Left ventricle myocardium superior (tissue), 1 donor: ENCODE measurements at regions not wholly inside any gene's neighbourhood (a gene's known extent, or its start where the extent isn't known, plus 50 kb on each side); places are given as distances from the start of the nearest gene placed in this dataset.
"Not testable (repeated sequence)": the region's sequence is repeated elsewhere in the genome, so short reads cannot be mapped to it uniquely, and the experiment has no call there.

Experiments
- ATAC-seq: fragments of 200-7000 bp; cut with Tn5 transposase; one replicate; pipeline ENCODE4 v1.9.1; 2020; ENCODE audit warnings: mild to moderate bottlenecking, moderate library complexity
- DNase-seq: peaks from one replicate; pipeline ENCODE4 v3.0.0-alpha.2; 2020
- intact Hi-C: fragments of 100-400 bp; cut with micrococcal nuclease; formaldehyde crosslinking; loops from one replicate; pipeline ENCODE4 v1.11.0; 2022
- donor health status: DM: no; HTN: yes; CAD: no; lungs with severe emphysema.

- intact Hi-C loops, result no loop called here
- DNase-seq, result no peak
- ATAC-seq, result no peak
Observed at GRCh38 chr11:100525635-100526034, 161.5 kb upstream of the ARHGAP42 start.

- no peak for ATAC-seq
- DNase-seq, result no peak
- intact Hi-C loops, result no loop called here
Observed at GRCh38 chr11:100528872-100529416, 158.1 kb upstream of the ARHGAP42 start.

GRCh38 chr11:100531290-100531689 lies 155.8 kb upstream of the ARHGAP42 start:
- intact Hi-C loops, DNase-seq: not testable (repeated sequence)

GRCh38 chr11:100536979-100537378 lies 150.1 kb upstream of the ARHGAP42 start:
- DNase-seq (no peak), ATAC-seq (no peak)
- intact Hi-C loops, result no loop called here

More at GRCh38 chr11:100531290-100531689, 155.8 kb upstream of the ARHGAP42 start:
- ATAC-seq, result not testable (repeated sequence)

- intact Hi-C loops, result no loop called here
- ATAC-seq (no peak), DNase-seq (no peak)
Observed at GRCh38 chr11:100543386-100543785, 143.7 kb upstream of the ARHGAP42 start.

- no peak for ATAC-seq
- no peak for DNase-seq
- intact Hi-C loops, result no loop called here
Observed at GRCh38 chr11:100545556-100545955, 141.5 kb upstream of the ARHGAP42 start.

GRCh38 chr11:100545970-100546369 lies 141.1 kb upstream of the ARHGAP42 start:
- no peak for ATAC-seq
- intact Hi-C loops, result no loop called here
- DNase-seq, result no peak

- DNase-seq (no peak), ATAC-seq (no peak)
- intact Hi-C loops, result no loop called here
Observed at GRCh38 chr11:100546714-100547113, 140.4 kb upstream of the ARHGAP42 start.

- intact Hi-C loops, result no loop called here
- DNase-seq, result no peak
- no peak for ATAC-seq
Observed at GRCh38 chr11:100550298-100550697, 136.8 kb upstream of the ARHGAP42 start.

GRCh38 chr11:100550912-100551632 lies 136.0 kb upstream of the ARHGAP42 start:
- intact Hi-C loops, result no loop called here
- DNase-seq (no peak), ATAC-seq (peak; percentile 41)

- ATAC-seq, result no peak
- no peak for DNase-seq
- intact Hi-C loops, result no loop called here
Observed at GRCh38 chr11:100555931-100556330, 131.2 kb upstream of the ARHGAP42 start.

- ATAC-seq, result no peak
- DNase-seq, result no peak
- intact Hi-C loops, result no loop called here
Observed at GRCh38 chr11:100556781-100557180, 130.3 kb upstream of the ARHGAP42 start.

- intact Hi-C loops, result no loop called here
- peak; percentile 28 for ATAC-seq
Observed at GRCh38 chr11:100557830-100558611, 129.1 kb upstream of the ARHGAP42 start.

GRCh38 chr11:100560606-100561005 lies 126.5 kb upstream of the ARHGAP42 start:
- intact Hi-C loops, result no loop called here
- no peak for DNase-seq
- ATAC-seq, result peak; percentile 71

More at GRCh38 chr11:100557830-100558611, 129.1 kb upstream of the ARHGAP42 start:
- no peak for DNase-seq

- intact Hi-C loops, result no loop called here
- DNase-seq (no peak), ATAC-seq (peak; percentile 30)
Observed at GRCh38 chr11:100561323-100561722, 125.8 kb upstream of the ARHGAP42 start.

GRCh38 chr11:100562128-100562527 lies 125.0 kb upstream of the ARHGAP42 start:
- intact Hi-C loops, result no loop called here
- ATAC-seq (peak; percentile 81), DNase-seq (no peak)

GRCh38 chr11:100563541-100564280 lies 123.4 kb upstream of the ARHGAP42 start:
- DNase-seq (no peak), ATAC-seq (no peak)
- intact Hi-C loops, result no loop called here

GRCh38 chr11:100573911-100574513 lies 113.1 kb upstream of the ARHGAP42 start:
- intact Hi-C loops, result no loop called here
- ATAC-seq, result no peak
- no peak for DNase-seq
